GM18499 (cell line): ENCODE measurements at regions not wholly inside any gene's neighbourhood (a gene's known extent, or its start where the extent isn't known, plus 50 kb on each side); places are given as distances from the start of the nearest gene placed in this dataset.
"Not testable (repeated sequence)": the region's sequence is repeated elsewhere in the genome, so short reads cannot be mapped to it uniquely, and the experiment has no call there.

Experiments
- ATAC-seq: cut with Tn5 transposase; IDR thresholded peaks from one replicate; pipeline ENCODE4 v1.9.1; 2021; ENCODE audit warnings: moderate number of reproducible peaks; ENCODE audit not compliant: insufficient read depth, unreplicated experiment

DNA sequence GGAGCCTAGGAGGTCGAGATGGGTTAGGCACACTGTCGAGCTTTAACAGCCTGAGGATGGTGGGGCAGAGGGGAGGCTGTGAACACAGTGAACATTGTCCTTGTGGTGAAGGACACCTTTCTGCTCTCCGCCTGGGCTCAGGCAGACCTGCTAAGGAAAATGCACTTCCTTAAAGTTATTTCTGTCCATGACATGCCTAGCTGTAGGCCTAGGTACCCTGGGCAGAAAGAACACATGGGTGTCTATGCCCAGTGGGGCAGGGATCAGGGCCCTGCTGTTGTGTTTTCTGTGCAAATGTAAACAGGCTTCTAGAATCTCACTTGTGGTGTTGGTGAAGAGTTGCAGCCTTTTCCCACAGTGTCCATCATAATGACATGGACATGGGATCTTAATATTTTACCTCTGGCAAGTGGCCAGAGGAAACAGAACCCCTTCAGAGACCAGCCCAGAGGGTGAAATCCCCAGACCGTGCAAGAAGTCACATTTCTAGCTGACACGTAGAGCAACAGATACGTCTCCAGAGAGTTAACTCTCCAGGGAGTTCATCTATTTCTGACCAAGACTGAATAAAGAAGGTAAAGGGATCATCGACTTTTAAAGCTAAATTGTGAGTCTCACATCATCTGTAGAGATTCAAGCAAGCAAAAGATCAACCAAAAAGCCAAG lies 79.2 kb downstream of the C9orf152 start:
- peak; percentile 49 for ATAC-seq

GRCh38 chr9:110129425-110129824 lies 78.5 kb downstream of the C9orf152 start:
- ATAC-seq, result peak; percentile 7

GRCh38 chr9:110130211-110130610 lies 77.7 kb downstream of the C9orf152 start:
- no peak for ATAC-seq

GRCh38 chr9:110130791-110131416 lies 77.1 kb downstream of the C9orf152 start:
- ATAC-seq, result no peak

DNA sequence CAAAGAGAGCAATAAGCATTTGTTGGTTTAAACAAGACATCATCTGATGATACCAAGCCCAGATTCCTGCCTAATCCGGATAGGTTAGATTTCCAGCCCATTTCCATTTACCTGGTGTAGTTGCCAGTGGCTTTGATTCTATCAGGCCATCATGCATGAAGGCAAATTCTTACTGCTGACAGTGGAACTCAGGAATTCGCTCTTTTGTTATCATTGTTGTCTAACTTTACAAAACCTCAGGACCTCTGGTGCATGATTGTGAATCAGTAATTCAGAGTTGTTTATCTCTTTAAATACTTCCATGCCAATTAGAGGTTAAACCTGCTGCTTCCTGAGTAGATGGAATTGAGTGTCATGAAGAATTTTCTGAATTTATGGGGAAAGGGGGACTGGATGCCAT lies 76.5 kb downstream of the C9orf152 start:
- no peak for ATAC-seq

DNA sequence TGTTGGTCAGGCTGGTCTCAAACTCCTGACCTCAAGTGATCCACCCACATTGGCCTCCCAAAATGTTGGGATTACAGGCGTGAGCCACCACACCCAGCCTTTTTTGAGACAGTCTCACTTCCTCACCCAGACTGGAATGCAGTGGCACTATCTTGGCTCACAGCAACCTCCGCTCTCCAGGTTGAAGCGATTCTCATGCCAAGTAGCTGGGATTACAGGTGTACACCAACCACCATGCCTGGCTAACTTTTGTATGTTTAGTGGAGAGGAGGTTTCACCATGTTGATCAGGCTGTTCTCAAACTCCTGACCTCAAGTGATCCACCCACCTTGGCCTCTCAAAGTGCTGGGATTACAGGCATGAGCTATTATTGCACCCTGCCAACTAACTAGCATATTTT lies 75.4 kb downstream of the C9orf152 start:
- ATAC-seq, result not testable (repeated sequence)

DNA sequence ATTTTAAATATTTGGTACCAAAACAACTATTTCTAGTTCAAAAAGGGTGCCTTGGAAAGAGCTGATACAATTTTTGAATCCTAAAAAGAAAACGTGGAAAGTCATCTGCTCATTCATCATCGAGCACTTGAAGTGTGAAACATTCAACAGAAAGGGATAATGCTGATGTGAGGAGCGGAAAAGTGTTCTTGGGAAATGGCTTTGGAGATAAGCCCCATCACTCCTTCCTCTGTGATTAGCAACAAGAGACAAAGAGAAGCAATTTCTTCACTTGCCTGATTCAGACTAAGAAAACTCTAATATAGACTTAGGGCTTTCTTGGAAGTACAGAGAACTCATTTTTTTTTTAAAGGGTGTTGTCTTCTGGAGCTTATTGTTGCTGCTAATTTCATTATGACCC lies 74.9 kb downstream of the C9orf152 start:
- no peak for ATAC-seq

GRCh38 chr9:110133608-110134210 lies 74.2 kb downstream of the C9orf152 start:
- ATAC-seq, result no peak

DNA sequence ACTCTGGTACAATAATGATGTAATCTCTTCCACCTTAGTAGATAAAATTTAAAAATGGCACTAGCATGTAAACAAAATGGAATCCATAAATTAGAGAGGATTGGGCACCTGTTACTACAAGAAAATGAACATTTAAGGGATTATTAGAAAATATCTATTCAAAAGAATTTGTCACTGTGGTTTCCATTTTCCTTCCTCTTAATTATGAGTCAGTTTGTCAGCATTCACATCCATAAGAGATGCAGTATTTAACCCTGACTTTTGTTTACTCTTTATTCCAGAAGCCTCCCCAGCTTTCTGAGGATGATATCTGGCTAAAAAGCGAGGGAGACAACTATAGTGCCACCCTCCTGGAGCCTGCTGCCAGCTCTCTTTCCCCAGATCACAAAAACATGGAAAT lies 72.1 kb downstream of the C9orf152 start:
- ATAC-seq, result no peak

DNA sequence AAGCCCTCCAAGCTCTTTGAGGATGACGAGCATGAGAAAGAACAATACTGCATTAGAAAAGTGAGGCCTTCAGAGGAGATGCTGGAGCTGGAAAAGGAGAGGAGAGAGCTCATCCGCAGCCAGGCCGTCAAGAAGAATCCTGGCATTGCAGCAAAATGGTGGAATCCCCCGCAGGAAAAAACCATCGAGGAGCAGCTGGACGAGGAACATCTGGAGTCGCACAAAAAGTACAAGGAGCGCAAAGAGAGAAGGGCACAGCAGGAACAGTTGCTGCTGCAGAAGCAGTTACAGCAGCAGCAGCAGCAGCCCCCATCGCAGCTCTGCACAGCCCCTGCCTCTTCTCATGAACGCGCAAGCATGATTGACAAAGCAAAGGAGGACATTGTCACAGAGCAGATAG lies 71.2 kb downstream of the C9orf152 start:
- no peak for ATAC-seq

DNA sequence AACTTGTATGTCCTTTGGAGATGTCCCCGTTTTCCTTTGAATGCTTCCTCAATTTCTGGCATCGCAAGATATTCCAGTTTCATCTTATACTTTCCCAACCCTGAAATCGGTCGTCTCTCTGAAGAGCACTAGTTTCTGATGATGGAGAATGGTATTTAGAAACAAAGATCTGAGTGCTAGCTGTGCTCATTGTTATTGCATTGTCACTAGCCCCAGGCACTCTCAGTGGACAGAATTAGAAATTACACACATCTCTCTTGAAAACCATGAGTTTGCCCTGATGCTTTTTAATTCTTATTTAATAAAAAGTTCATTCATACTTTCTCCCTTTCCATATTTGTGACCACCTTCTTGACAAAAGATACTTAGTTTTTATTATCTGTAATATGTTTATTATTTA lies 67.7 kb downstream of the C9orf152 start:
- no peak for ATAC-seq

- ATAC-seq, result no peak
Measured at GRCh38 chr9:110141227-110141793, 66.6 kb downstream of the C9orf152 start.

DNA sequence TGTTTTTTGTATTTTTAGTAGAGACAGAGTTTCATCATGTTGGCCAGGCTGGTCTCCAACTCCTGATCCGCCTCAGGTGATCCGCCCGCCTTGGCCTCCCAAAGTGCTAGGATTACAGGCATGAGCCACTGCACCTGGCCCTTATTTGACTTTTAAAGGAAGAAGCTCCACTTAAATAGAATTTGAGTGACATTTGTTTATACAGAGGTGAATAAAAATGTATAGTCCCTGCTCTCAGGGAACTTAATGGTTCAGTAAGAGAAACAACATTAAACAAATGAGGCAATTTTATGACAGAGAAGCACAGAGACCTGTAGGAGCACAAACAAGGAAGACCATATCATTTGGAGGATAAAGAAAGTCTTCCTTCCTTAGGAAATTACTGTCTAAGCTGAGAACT lies 65.7 kb downstream of the C9orf152 start:
- ATAC-seq, result no peak

GRCh38 chr9:110142868-110143481 lies 65.0 kb downstream of the C9orf152 start:
- peak; percentile 10 for ATAC-seq

DNA sequence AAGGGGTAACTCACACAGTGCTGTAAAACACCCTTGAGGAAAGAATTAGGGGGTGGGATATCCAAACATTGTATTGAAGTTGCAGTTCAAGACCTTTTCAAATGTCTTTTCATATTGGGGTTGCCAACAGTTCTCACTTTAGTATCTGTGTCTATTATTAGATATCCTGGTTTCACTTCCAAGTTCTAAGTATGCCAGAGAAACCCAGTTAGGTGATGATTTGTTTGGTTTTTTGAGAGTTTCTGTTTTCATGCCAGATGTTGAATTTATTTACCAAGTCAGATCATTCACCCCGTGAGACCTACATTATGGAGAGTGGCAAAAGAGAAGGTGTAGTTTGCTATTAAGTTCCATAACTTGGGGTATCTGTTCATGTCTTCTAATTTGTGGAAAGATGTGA lies 64.5 kb downstream of the C9orf152 start:
- ATAC-seq, result peak; percentile 33

DNA sequence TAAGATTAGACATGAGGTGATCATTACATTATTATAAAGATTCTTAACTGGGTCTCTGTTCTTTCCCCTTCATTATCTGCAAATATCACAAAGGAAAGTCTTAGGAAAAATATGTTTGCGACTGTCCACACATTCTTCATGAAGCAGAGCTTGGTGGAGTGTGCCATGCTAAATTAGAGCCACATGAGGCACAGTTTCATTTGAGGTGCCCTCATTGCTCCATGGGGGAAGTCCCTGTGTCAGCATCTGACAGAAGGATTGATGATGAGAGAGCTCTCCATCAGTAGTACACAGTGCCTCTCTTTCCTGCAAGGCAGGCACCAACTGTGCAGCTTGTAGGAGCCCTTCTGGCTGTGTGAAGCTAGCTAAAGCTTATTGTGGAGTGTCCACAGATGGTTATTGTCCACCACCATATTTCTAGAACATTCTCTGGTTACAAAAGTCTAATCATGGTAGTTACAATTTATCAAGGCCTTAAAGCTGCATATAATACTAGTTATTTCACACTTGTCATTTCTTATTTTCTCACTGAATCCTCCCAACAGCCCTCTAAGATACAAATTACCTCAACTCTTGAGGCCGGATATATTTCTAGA lies 63.9 kb downstream of the C9orf152 start:
- peak; percentile 30 for ATAC-seq

- no peak for ATAC-seq
Measured at GRCh38 chr9:110146373-110146772, 61.6 kb downstream of the C9orf152 start.

DNA sequence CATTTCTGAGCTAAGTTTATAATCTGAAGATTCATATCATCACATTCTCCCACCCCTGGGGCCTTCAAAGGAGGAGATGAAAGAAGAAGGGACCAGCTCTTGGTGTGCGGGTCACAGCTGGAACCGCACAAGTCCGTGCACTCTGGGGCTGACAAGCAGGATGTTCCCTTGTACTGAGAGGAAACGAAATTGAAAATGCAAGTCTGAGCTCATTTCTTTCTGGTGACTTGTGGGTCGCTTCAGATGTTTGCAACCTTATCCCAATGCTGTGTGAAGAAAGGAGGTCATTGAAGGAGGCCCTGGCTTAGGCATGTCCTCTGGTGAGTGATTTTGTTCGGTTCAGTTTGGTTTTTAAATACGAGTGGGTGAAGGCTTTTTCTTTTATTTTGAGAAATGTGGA lies 59.6 kb downstream of the C9orf152 start:
- ATAC-seq, result peak; percentile 56

DNA sequence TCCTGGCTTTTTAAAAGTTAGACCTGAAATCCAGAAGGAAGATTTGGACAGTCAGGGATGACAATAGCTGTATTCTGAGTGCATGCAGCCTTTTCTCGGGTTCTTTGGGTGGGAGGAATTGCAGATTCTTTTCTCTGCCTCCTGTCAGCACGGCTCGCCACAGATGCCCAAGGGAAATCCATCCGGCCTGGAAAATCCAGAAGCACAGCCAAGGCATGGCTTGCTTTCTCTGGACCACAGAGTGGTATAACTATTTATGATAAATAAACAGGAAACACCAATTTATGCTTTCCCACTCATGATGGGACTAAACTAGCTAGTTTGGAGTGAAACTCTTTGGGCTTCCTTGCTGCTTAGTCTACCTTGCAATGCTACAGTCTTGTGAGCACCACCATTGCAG lies 59.1 kb downstream of the C9orf152 start:
- no peak for ATAC-seq
